ENCODE measurements at regions not wholly inside any gene's neighbourhood (a gene's known extent, or its start where the extent isn't known, plus 50 kb on each side); places are given as distances from the start of the nearest gene placed in this dataset.
"Not testable (repeated sequence)": the region's sequence is repeated elsewhere in the genome, so short reads cannot be mapped to it uniquely, and the experiment has no call there.

- H3K4me3 ChIP-seq (replicated peaks in 1 of 3; ENCODE audit: insufficient read depth in 1 of 3, low read depth in 1 of 3, low read length in 3 of 3), result not testable (repeated sequence)
These were observed 63.8 kb downstream of the SPANXA1 start for GRCh38 chrX:141520750-141521149.

GRCh38 chrX:141475788-141476187 lies 108.8 kb downstream of the SPANXA1 start:
- intact Hi-C loops (cut with micrococcal nuclease); H3K4me1 ChIP-seq (ENCODE audit: control insufficient read depth, extremely low read depth, insufficient read depth, low read length); DNase-seq (ENCODE audit: low read depth, low spot score); H3K9me3 ChIP-seq (replicated peaks; ENCODE audit: control insufficient read depth, insufficient read depth, low read length); H4K20me1 ChIP-seq (replicated peaks; ENCODE audit: control insufficient read depth, extremely low read depth, insufficient read depth, low read length); H3K9me1 ChIP-seq (replicated peaks; ENCODE audit: control insufficient read depth, extremely low read depth, insufficient read depth, low read length); CTCF ChIA-PET; FAIRE-seq; H3K27ac ChIP-seq (ENCODE audit: insufficient read depth, low read depth, low read length); H3K79me2 ChIP-seq (ENCODE audit: control insufficient read depth, insufficient read depth, low read length); H2AFZ ChIP-seq (ENCODE audit: low read depth, low read length); BruUV-seq (replicated peaks); dilution Hi-C loops (cut with MboI; ENCODE audit: extremely low pct_ligation_motif_present, low sequenced_read_pairs); POLR2A ChIA-PET; H3K36me3 ChIP-seq (ENCODE audit: control insufficient read depth in 2 of 2, extremely low read depth in 1 of 2, insufficient read depth in 2 of 2, low read length in 2 of 2); H3K27me3 ChIP-seq (ENCODE audit: control insufficient read depth in 2 of 2, insufficient read depth in 2 of 2, low read length in 2 of 2); H3K4me2 ChIP-seq (ENCODE audit: insufficient read depth, low read length); H3K9ac ChIP-seq (replicated peaks; ENCODE audit: extremely low read depth, insufficient read depth, low read length); H3K4me3 ChIP-seq (replicated peaks in 1 of 3; ENCODE audit: insufficient read depth in 1 of 3, low read depth in 1 of 3, low read length in 3 of 3): not testable (repeated sequence)

More at GRCh38 chrX:141520750-141521149, 63.8 kb downstream of the SPANXA1 start:
- H3K27me3 ChIP-seq (ENCODE audit: control insufficient read depth in 2 of 2, insufficient read depth in 2 of 2, low read length in 2 of 2); H3K9ac ChIP-seq (replicated peaks; ENCODE audit: extremely low read depth, insufficient read depth, low read length); H4K20me1 ChIP-seq (replicated peaks; ENCODE audit: control insufficient read depth, extremely low read depth, insufficient read depth, low read length); H3K79me2 ChIP-seq (ENCODE audit: control insufficient read depth, insufficient read depth, low read length); CTCF ChIA-PET; H3K36me3 ChIP-seq (ENCODE audit: control insufficient read depth in 2 of 2, extremely low read depth in 1 of 2, insufficient read depth in 2 of 2, low read length in 2 of 2); H3K9me3 ChIP-seq (replicated peaks; ENCODE audit: control insufficient read depth, insufficient read depth, low read length); FAIRE-seq; POLR2A ChIA-PET; H3K27ac ChIP-seq (ENCODE audit: insufficient read depth, low read depth, low read length); H3K4me1 ChIP-seq (ENCODE audit: control insufficient read depth, extremely low read depth, insufficient read depth, low read length); H3K4me2 ChIP-seq (ENCODE audit: insufficient read depth, low read length); intact Hi-C loops (cut with micrococcal nuclease); H3K9me1 ChIP-seq (replicated peaks; ENCODE audit: control insufficient read depth, extremely low read depth, insufficient read depth, low read length); dilution Hi-C loops (cut with MboI; ENCODE audit: extremely low pct_ligation_motif_present, low sequenced_read_pairs); DNase-seq (ENCODE audit: low read depth, low spot score); H2AFZ ChIP-seq (ENCODE audit: low read depth, low read length); BruUV-seq (replicated peaks): not testable (repeated sequence)

DNA sequence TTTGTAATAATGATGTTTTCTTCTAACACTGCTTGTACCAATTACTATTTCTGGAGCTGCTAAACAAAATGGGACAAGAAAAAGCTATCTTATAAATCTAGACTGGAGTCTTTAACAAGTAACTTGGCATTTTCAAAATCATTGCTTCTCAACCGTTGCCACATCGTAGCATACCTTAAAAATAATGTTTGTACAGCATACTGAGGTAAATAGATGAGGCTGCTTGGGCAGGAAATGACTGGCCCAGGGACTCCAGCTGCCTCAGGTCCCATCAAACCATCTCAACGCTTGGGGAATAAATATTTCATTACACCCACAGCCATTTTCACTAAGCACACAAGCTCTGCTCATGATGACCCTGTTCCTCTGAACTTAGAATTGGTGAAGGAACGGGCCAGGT lies 115.1 kb downstream of the SPANXA1 start:
- Histone ChIP-seq H3K9me1 (replicated peaks; ENCODE audit: control insufficient read depth, extremely low read depth, insufficient read depth, low read length) (no peaks in the 10 kb centered on the region), H3K36me3 (ENCODE audit: control insufficient read depth in 2 of 2, extremely low read depth in 1 of 2, insufficient read depth in 2 of 2, low read length in 2 of 2) (no peaks in the 10 kb centered on the region), H3K4me2 (ENCODE audit: insufficient read depth, low read length) (peak overlapping the region; percentile 57), H3K4me3 (replicated peaks in 1 of 3; ENCODE audit: insufficient read depth in 1 of 3, low read depth in 1 of 3, low read length in 3 of 3) (no peak overlapping the region), H2AFZ (ENCODE audit: low read depth, low read length) (no peak overlapping the region), H3K4me1 (ENCODE audit: control insufficient read depth, extremely low read depth, insufficient read depth, low read length) (peaks cover 21% of the 10 kb centered on the region), H3K27ac (ENCODE audit: insufficient read depth, low read depth, low read length) (peak overlapping the region; percentile 95), H3K9me3 (replicated peaks; ENCODE audit: control insufficient read depth, insufficient read depth, low read length) (no peaks in the 10 kb centered on the region), H4K20me1 (replicated peaks; ENCODE audit: control insufficient read depth, extremely low read depth, insufficient read depth, low read length) (no peaks in the 10 kb centered on the region), H3K79me2 (ENCODE audit: control insufficient read depth, insufficient read depth, low read length) (no peaks in the 10 kb centered on the region), H3K27me3 (ENCODE audit: control insufficient read depth in 2 of 2, insufficient read depth in 2 of 2, low read length in 2 of 2) (no peaks in the 10 kb centered on the region), H3K9ac (replicated peaks; ENCODE audit: extremely low read depth, insufficient read depth, low read length) (peak overlapping the region; percentile 73)
- CTCF ChIA-PET, result interaction anchor here (0.9 to 1.4 kb wide), 4 partner anchors 64 to 703 kb away, joined by 3 to 8 read pairs (median 5); no protein-coding TSS in a partner anchor
- intact Hi-C loops (cut with micrococcal nuclease), result loop anchor here (1.0 to 5.0 kb wide), 6 partner anchors 63 to 652 kb away; no protein-coding TSS in a partner anchor
- no TSS peak for BruUV-seq (replicated peaks)
- POLR2A ChIA-PET, result interaction anchor here (1.7 kb wide), 1 partner anchor 63 kb away, joined by 6 read pairs; no protein-coding TSS in a partner anchor
- TF ChIP-seq, protein P1, sequence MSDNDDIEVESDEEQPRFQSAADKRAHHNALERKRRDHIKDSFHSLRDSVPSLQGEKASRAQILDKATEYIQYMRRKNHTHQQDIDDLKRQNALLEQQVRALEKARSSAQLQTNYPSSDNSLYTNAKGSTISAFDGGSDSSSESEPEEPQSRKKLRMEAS (IDR thresholded peaks at IDR 0.05; ENCODE audit: insufficient read depth, insufficient read length), result no peak
- TF ChIP-seq POLR2AphosphoS5 (IDR thresholded peaks at IDR 0.05; ENCODE audit: insufficient read depth, low read depth, low read length) (no peak), CTCF (IDR thresholded peaks at IDR 0.05; ENCODE audit: extremely low read depth in 1 of 2, insufficient read depth in 1 of 2, low read depth in 1 of 2, low read length in 2 of 2) (no peak), EZH2 (IDR thresholded peaks at IDR 0.05; ENCODE audit: borderline replicate concordance, low read depth, low read length, severe bottlenecking) (no peak), JUN (IDR thresholded peaks at IDR 0.05; ENCODE audit: borderline replicate concordance, insufficient read depth, insufficient read length, low read depth) (no peak), GATA2 (IDR thresholded peaks at IDR 0.05; ENCODE audit: insufficient read depth, insufficient read length, low read depth, low read length) (no peak), MYC (IDR thresholded peaks at IDR 0.05; ENCODE audit: low read depth, low read length) (no peak), POLR2A (IDR thresholded peaks at IDR 0.05; ENCODE audit: low read depth, low read length) (no peak), FOS (IDR thresholded peaks at IDR 0.05; ENCODE audit: borderline replicate concordance, insufficient read depth, low read length) (no peak)
- FAIRE-seq, result no peak
- dilution Hi-C loops (cut with MboI; ENCODE audit: extremely low pct_ligation_motif_present, low sequenced_read_pairs), result no loop called here
- DNase-seq (ENCODE audit: low read depth, low spot score), result no peak

Measured in endothelial cell of umbilical vein (primary cell).